OCI-LY3 (cell line): ENCODE measurements at regions not wholly inside any gene's neighbourhood (a gene's known extent, or its start where the extent isn't known, plus 50 kb on each side); places are given as distances from the start of the nearest gene placed in this dataset.
"Not testable (repeated sequence)": the region's sequence is repeated elsewhere in the genome, so short reads cannot be mapped to it uniquely, and the experiment has no call there.

Experiments used
- H2AFZ ChIP-seq: fragments of 200-600, 300-600 bp; shearing (Covaris generic); 2 replicates; pipeline ENCODE4 v1.6.0; 2014; ENCODE audit warnings: antibody characterized with exemption, low read depth, low read length
- H3K27ac ChIP-seq: fragments of 200-600, 300-600 bp; sonication (generic); 2 replicates; pipeline ENCODE4 v1.5.1; 2014; ENCODE audit warnings: mild to moderate bottlenecking, low read length, moderate library complexity, mixed read lengths
- H3K27me3 ChIP-seq: fragments of 200-600, 300-600 bp; sonication (generic); 2 replicates; pipeline ENCODE4 v1.6.1; 2014; ENCODE audit warnings: low read depth, low read length, mixed read lengths
- H3K36me3 ChIP-seq: fragments of 200-600, 300-600 bp; sonication (generic); replicated peaks from 2 replicates; pipeline ENCODE3; 2014; ENCODE audit warnings: low read depth, low read length, mixed read lengths
- H3K4me1 ChIP-seq: fragments of 300-600, 200-600 bp; sonication (generic); 2 replicates; pipeline ENCODE4 v1.6.1; 2014; ENCODE audit warnings: low read length, mixed read lengths
- H3K4me2 ChIP-seq: fragments of 200-600, 300-600 bp; sonication (generic); 2 replicates; pipeline ENCODE4 v1.6.1; 2014; ENCODE audit warnings: low read length, mixed read lengths
- H3K4me3 ChIP-seq: fragments of 300-600, 200-600 bp; sonication (generic); 2 replicates; pipeline ENCODE4 v1.5.1; 2014; ENCODE audit warnings: antibody characterized with exemption, mild to moderate bottlenecking, low read length, moderate library complexity
- H3K79me2 ChIP-seq: fragments of 300-600, 200-600 bp; shearing (Covaris generic); 2 replicates; pipeline ENCODE4 v1.6.1; 2014; ENCODE audit warnings: mild to moderate bottlenecking, low read length, mixed read lengths
- H3K9ac ChIP-seq: fragments of 300-600, 200-600 bp; shearing (Covaris generic); 2 replicates; pipeline ENCODE4 v1.6.0; 2014; ENCODE audit warnings: mild to moderate bottlenecking, low read length, moderate library complexity
- H3K9me3 ChIP-seq: fragments of 200-600, 300-600 bp; shearing (Covaris generic); 2 replicates; pipeline ENCODE4 v1.6.1; 2014; ENCODE audit warnings: low read length, mixed read lengths; ENCODE audit not compliant: insufficient read depth
- H4K20me1 ChIP-seq: fragments of 200-600, 300-600 bp; sonication (generic); 2 replicates; pipeline ENCODE4 v1.6.1; 2016; ENCODE audit warnings: low read length, mixed read lengths; ENCODE audit not compliant: insufficient read depth
- CTCF ChIP-seq: fragments of 200-600, 300-600 bp; sonication (generic); IDR thresholded peaks from 2 replicates; pipeline ENCODE4 v1.5.1; 2014; ENCODE audit warnings: antibody characterized with exemption, low read length, low read depth
- EZH2phosphoT487 ChIP-seq: fragments of 200-600 bp; shearing (Covaris generic); IDR thresholded peaks from 2 replicates; pipeline ENCODE4 v1.6.1; 2018; ENCODE audit warnings: antibody characterized with exemption, mixed run types, low read depth

- H3K27ac ChIP-seq = no peak overlapping the region
- H3K4me1 ChIP-seq = peaks cover 21% of the 10 kb centered on the region
- no peaks in the 10 kb centered on the region for H3K27me3 ChIP-seq
- H3K4me2 ChIP-seq = peak overlapping the region; percentile 43
- peak overlapping the region; percentile 25; the same call in 1 of the 2 replicates for H2AFZ ChIP-seq
- no peak overlapping the region for H3K9ac ChIP-seq
- H3K79me2 ChIP-seq = no peaks in the 10 kb centered on the region
- H3K9me3 ChIP-seq = peaks cover 3% of the 10 kb centered on the region; the same call in 1 of the 2 replicates
- TF ChIP-seq EZH2phosphoT487 (no peak), CTCF (no peak)
- no peak overlapping the region for H3K4me3 ChIP-seq
- H4K20me1 ChIP-seq = no peaks in the 10 kb centered on the region
- H3K36me3 ChIP-seq = peaks cover 3% of the 10 kb centered on the region
Measured at GRCh38 chr6:88499845-88500699, 333.9 kb upstream of the CNR1 start.

- Histone ChIP-seq H3K9me3 (peaks cover 3% of the 10 kb centered on the region; the same call in 1 of the 2 replicates), H3K9ac (no peak overlapping the region), H3K4me3 (no peak overlapping the region), H3K27ac (no peak overlapping the region), H3K79me2 (no peaks in the 10 kb centered on the region), H3K4me2 (peak overlapping the region; percentile 43), H3K36me3 (peaks cover 3% of the 10 kb centered on the region), H2AFZ (no peak overlapping the region; the same call in 1 of the 2 replicates), H4K20me1 (no peaks in the 10 kb centered on the region), H3K27me3 (no peaks in the 10 kb centered on the region), H3K4me1 (peaks cover 27% of the 10 kb centered on the region)
- TF ChIP-seq CTCF = no peak
- TF ChIP-seq EZH2phosphoT487 = no peak
Measured at GRCh38 chr6:88499436-88499835, 333.3 kb upstream of the CNR1 start.

DNA sequence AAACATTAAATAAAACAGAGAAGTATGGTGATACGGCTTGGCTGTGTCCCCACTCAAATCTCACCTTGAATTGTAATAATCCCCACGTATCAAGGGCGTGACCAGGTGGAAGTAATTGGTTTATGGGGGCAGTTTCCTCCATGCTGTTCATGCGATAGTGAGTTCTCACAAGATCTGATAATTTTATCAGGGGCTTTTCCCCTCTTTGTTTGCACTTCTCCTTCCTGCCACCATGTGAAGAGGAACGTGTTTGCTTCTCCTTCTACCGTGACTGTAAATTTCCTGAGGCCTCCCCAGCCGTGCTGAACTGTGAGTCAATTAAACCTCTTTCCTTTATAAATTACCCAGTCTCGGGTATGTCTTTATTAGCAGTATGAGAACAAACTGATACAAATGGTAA is 331.3 kb upstream of the CNR1 start:
- peaks cover 44% of the 10 kb centered on the region for H3K4me1 ChIP-seq
- H2AFZ ChIP-seq, H3K4me2 ChIP-seq, H3K79me2 ChIP-seq, H3K9me3 ChIP-seq, H3K9ac ChIP-seq, H3K27ac ChIP-seq, H3K4me3 ChIP-seq, H4K20me1 ChIP-seq, H3K27me3 ChIP-seq, H3K36me3 ChIP-seq: not testable (repeated sequence)

DNA sequence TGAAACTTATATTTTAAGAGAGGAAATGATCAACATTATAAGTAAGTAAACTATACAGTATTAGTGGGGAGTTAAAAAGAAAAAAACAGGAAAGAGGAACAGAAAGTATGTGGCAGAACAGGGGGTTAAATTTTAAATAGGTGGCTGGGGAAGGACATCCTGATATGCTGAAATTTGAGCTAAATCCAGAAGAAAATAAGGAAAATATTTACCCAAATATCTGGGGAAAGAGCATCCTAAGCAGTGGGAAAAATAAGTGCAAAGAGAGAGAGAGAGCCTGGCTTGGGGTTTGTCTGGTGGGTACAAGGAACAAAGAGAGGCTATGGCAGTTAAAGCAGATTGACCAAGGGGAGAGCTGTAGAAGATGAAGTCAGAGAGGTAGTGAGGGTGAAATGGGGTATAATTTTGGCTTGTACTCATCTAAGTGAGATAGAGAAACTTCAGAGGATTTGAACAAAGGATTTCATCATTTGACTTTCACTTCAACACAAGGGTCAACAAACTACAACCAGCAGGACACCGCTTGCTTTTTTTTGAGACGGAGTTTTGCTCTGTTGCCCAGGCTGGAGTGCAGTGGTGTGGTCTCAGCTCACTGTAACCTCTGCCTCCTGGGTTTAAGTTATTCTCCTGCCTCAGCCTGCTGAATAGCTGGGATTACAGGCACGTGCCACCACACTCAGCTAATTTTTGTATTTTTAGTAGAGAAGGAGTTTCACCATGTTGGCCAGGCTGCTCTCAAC is 328.4 kb upstream of the CNR1 start:
- H3K9ac ChIP-seq = peak overlapping the region; percentile 39; the same call in 1 of the 2 replicates
- peaks cover 3% of the 10 kb centered on the region for H3K36me3 ChIP-seq
- no peaks in the 10 kb centered on the region for H3K27me3 ChIP-seq
- H3K4me1 ChIP-seq = peaks cover 38% of the 10 kb centered on the region
- H3K9me3 ChIP-seq = peaks cover 3% of the 10 kb centered on the region; the same call in 1 of the 2 replicates
- H3K4me3 ChIP-seq = peak overlapping the region; percentile 56
- peak overlapping the region; percentile 69 for H3K27ac ChIP-seq
- H3K4me2 ChIP-seq = peak overlapping the region; percentile 85
- no peaks in the 10 kb centered on the region for H4K20me1 ChIP-seq
- peak overlapping the region; percentile 10; the same call in 1 of the 2 replicates for H2AFZ ChIP-seq
- no peak for TF ChIP-seq EZH2phosphoT487
- TF ChIP-seq CTCF = no peak
- H3K79me2 ChIP-seq = no peaks in the 10 kb centered on the region
